ENCODE measurements at regions not wholly inside any gene's neighbourhood (a gene's known extent, or its start where the extent isn't known, plus 50 kb on each side); places are given as distances from the start of the nearest gene placed in this dataset.

GRCh38 chr3:147544290-147544689 is 135.1 kb downstream of the ZIC1 start:
- Histone ChIP-seq H3K79me1 (ENCODE audit: low read depth in 1 of 2, low read length in 2 of 2) (no peaks in the 10 kb centered on the region), H3K4me3 (ENCODE audit: insufficient read depth, low read depth, low read length) (no peak overlapping the region), H3K36me3 (ENCODE audit: control insufficient read depth, insufficient read depth, low read length) (no peaks in the 10 kb centered on the region), H4K20me1 (ENCODE audit: insufficient read depth, low read length) (no peaks in the 10 kb centered on the region), H4K91ac (ENCODE audit: insufficient read depth, low read depth, low read length) (no peak overlapping the region), H3K18ac (ENCODE audit: low read depth, low read length) (no peak overlapping the region), H3K27ac (ENCODE audit: insufficient read depth, low read length) (no peak overlapping the region), H3K56ac (ENCODE audit: extremely low read depth, insufficient read depth, low read length) (no peak overlapping the region), H3K9me1 (ENCODE audit: insufficient read depth, low read length) (no peaks in the 10 kb centered on the region), H2AFZ (replicated peaks; ENCODE audit: low read length, poor library complexity) (no peak overlapping the region), H2BK5ac (ENCODE audit: low read depth, low read length, poor library complexity, severe bottlenecking) (no peak overlapping the region), H3K23ac (ENCODE audit: low read depth, low read length) (no peak overlapping the region), H3K14ac (replicated peaks; ENCODE audit: low read depth, low read length) (no peak overlapping the region), H3K9ac (ENCODE audit: low read depth, low read length) (no peak overlapping the region), H3K4me1 (ENCODE audit: control insufficient read depth, insufficient read depth, low read length) (no peaks in the 10 kb centered on the region), H2BK15ac (ENCODE audit: low read depth, low read length) (no peak overlapping the region), H3K4ac (ENCODE audit: low read depth, low read length) (no peak overlapping the region), H3K9me3 (ENCODE audit: control insufficient read depth, insufficient read depth, low read length) (no peaks in the 10 kb centered on the region), H2BK120ac (ENCODE audit: low read depth, low read length) (no peak overlapping the region), H3K27me3 (ENCODE audit: control insufficient read depth, insufficient read depth, low read length) (no peaks in the 10 kb centered on the region), H4K5ac (ENCODE audit: low read depth, low read length) (no peak overlapping the region), H2AK9ac (replicated peaks; ENCODE audit: low read depth, low read length, poor library complexity) (no peak overlapping the region), H2BK20ac (ENCODE audit: low read depth, low read length) (no peak overlapping the region), H2AK5ac (ENCODE audit: low read depth, low read length) (no peak overlapping the region), H4K8ac (ENCODE audit: low read depth in 2 of 2, low read length in 2 of 2) (no peak overlapping the region), H3K4me2 (ENCODE audit: low read depth, low read length) (no peak overlapping the region)
- in situ Hi-C loops (cut with MboI; ENCODE audit: low sequenced_read_pairs) = no loop called here
- ATAC-seq (ENCODE audit: low read depth) (no peak), DNase-seq (no peak)
- no TSS peak for BruUV-seq (replicated peaks)
- intact Hi-C loops (cut with micrococcal nuclease) = no loop called here
- ChIA-PET CTCF (no interaction called here), POLR2A (ENCODE audit: unreplicated experiment) (no interaction called here)
- dilution Hi-C loops (cut with HindIII; ENCODE audit: low sequenced_read_pairs, unreplicated experiment) = no loop called here
- TF ChIP-seq RCOR1 (IDR thresholded peaks at IDR 0.05; ENCODE audit: insufficient replicate concordance, low read length) (no peak), POLR2A (IDR thresholded peaks at IDR 0.05; ENCODE audit: low read depth, low read length) (no peak), SMC3 (IDR thresholded peaks at IDR 0.05; ENCODE audit: low read depth, low read length) (no peak), BHLHE40 (IDR thresholded peaks at IDR 0.05; ENCODE audit: low read depth, low read length) (no peak), RAD21 (IDR thresholded peaks at IDR 0.05; ENCODE audit: low read length) (no peak), MAFK (IDR thresholded peaks at IDR 0.05; ENCODE audit: low read depth, low read length) (no peak), RFX5 (IDR thresholded peaks at IDR 0.05; ENCODE audit: low read depth, low read length) (no peak), CEBPB (IDR thresholded peaks at IDR 0.05; ENCODE audit: low read depth, low read length) (no peak), ELK1 (IDR thresholded peaks at IDR 0.05; ENCODE audit: borderline replicate concordance, low read depth, low read length) (no peak), MXI1 (IDR thresholded peaks at IDR 0.05; ENCODE audit: borderline replicate concordance, low read depth, low read length) (no peak), CHD1 (IDR thresholded peaks at IDR 0.05; ENCODE audit: low read depth, low read length) (no peak), USF2 (IDR thresholded peaks at IDR 0.05; ENCODE audit: low read depth, low read length) (no peak), MAZ (IDR thresholded peaks at IDR 0.05; ENCODE audit: borderline replicate concordance, low read depth, low read length) (no peak), CTCF (conservative IDR thresholded peaks at IDR 0.05; ENCODE audit: low read depth, low read length) (no peak), NFE2L2 (IDR thresholded peaks at IDR 0.05; ENCODE audit: low read depth, low read length) (no peak), FOS (IDR thresholded peaks at IDR 0.05; ENCODE audit: low read depth, low read length) (no peak)

Measured in IMR-90 (cell line).